Thyroid gland (tissue), 4 donors: ENCODE measurements at regions not wholly inside any gene's neighbourhood (a gene's known extent, or its start where the extent isn't known, plus 50 kb on each side); places are given as distances from the start of the nearest gene placed in this dataset.

Source experiments
- CTCF ChIP-seq, 6 experiments: fragments of 200-600 bp in 3 of 6; fragments of 450-650 bp in 3 of 6; sonication (generic) in 3 of 6; IDR thresholded peaks; one replicate each; pipeline ENCODE4 v1.5.1; 2016 to 2019; ENCODE audit warnings: antibody characterized with exemption in 6 of 6, mild to moderate bottlenecking in 2 of 6, inconsistent platforms in 1 of 6, moderate library complexity in 1 of 6
- POLR2A ChIP-seq, 2 donors: fragments of 450-650 bp; IDR thresholded peaks; one replicate each; pipeline ENCODE4 v1.6.1; 2017; ENCODE audit warnings: antibody characterized with exemption in 2 of 2, mild to moderate bottlenecking in 2 of 2, moderate library complexity in 1 of 2

GRCh38 chr5:34516166-34516565 is 140.0 kb upstream of the RAI14 start:
- TF ChIP-seq CTCF (IDR thresholded peaks at IDR 0.05) (no peak), POLR2A (IDR thresholded peaks at IDR 0.05) (no peak)
